Right lobe of liver (tissue), 4 donors: ENCODE measurements at regions not wholly inside any gene's neighbourhood (a gene's known extent, or its start where the extent isn't known, plus 50 kb on each side); places are given as distances from the start of the nearest gene placed in this dataset.

Experiments
- CTCF ChIP-seq, 4 donors: fragments of 200-600 bp in 3 of 4; fragments of 450-650 bp in 1 of 4; IDR thresholded peaks; one replicate each; pipeline versions ENCODE4 v1.5.1 to v1.8.0; 2016 to 2022; ENCODE audit warnings: antibody characterized with exemption in 4 of 4, mild to moderate bottlenecking in 2 of 4
- POLR2A ChIP-seq: fragments of 450-650 bp; IDR thresholded peaks from one replicate; pipeline ENCODE4 v1.6.1; 2017; ENCODE audit warnings: antibody characterized with exemption, mild to moderate bottlenecking
- donor health status: DM: no; HTN: no; CAD: no.
- donor health status: DM: no; HTN: no; CAD: no.
- donor health status: DM: no; HTN: yes; CAD: no.

DNA sequence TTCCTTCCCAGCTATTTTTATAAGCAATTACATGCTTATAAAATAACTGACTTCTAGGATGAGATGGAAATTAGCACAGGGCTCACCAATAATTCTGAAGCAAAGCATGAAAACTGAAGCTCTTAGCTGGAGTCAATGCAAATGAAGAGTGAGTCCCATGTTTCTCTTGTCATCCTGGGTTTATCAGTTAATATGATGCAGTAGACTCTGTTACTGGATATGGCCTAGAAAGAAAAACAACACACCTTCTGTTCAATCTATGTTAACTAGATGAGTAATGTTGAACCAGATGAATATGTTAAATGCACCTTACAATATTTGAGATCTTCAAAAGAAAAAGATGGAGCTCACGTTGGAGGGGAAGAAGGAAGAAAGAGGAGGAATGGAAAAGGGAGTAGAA, 229.4 kb downstream of the DUSP6 start:
- TF ChIP-seq CTCF (IDR thresholded peaks at IDR 0.05) = no peak
- TF ChIP-seq POLR2A = no peak
